CD14-positive monocyte (primary cell): ENCODE measurements at regions not wholly inside any gene's neighbourhood (a gene's known extent, or its start where the extent isn't known, plus 50 kb on each side); places are given as distances from the start of the nearest gene placed in this dataset.

ENCODE experiments used
- DNase-seq, 3 donors: peaks; one replicate each; pipeline ENCODE4 v3.0.0-alpha.2; 2011 to 2022
- H2AFZ ChIP-seq: 2 replicates; pipeline ENCODE4 v1.6.0; 2012; ENCODE audit warnings: mild to moderate bottlenecking, low read depth, low read length, inconsistent platforms; ENCODE audit not compliant: insufficient read depth, poor library complexity, severe bottlenecking
- H3K27ac ChIP-seq, 2 donors: 1 replicate in 1 of 2; 2 replicates in 1 of 2; pipeline ENCODE4 v1.5.1; 2012 to 2013; ENCODE audit warnings: low read length in 2 of 2, control low read depth in 1 of 2, inconsistent platforms in 1 of 2, low read depth in 1 of 2, mild to moderate bottlenecking in 1 of 2
- H3K27me3 ChIP-seq, 2 donors: one replicate each; pipeline versions ENCODE4 v1.6.0 to v1.6.1; 2011 to 2013; ENCODE audit warnings: low read length in 2 of 2; ENCODE audit not compliant: control insufficient read depth in 2 of 2, insufficient read depth in 2 of 2
- H3K36me3 ChIP-seq, 2 donors: replicated peaks in 1 of 2; 1 replicate in 1 of 2; 2 replicates in 1 of 2; pipeline versions ENCODE4 v1.5.1 to v1.6.1; 2012 to 2013; ENCODE audit warnings: low read length in 2 of 2, control low read depth in 1 of 2, inconsistent platforms in 1 of 2, mild to moderate bottlenecking in 1 of 2; ENCODE audit not compliant: insufficient read depth in 2 of 2, control insufficient read depth in 1 of 2
- H3K4me1 ChIP-seq, 2 donors: 1 replicate in 1 of 2; 2 replicates in 1 of 2; pipeline versions ENCODE4 v1.5.1 to v1.6.1; 2012 to 2013; ENCODE audit warnings: low read length in 2 of 2, control low read depth in 1 of 2, inconsistent platforms in 1 of 2, mild to moderate bottlenecking in 1 of 2, moderate library complexity in 1 of 2; ENCODE audit not compliant: insufficient read depth in 2 of 2, control insufficient read depth in 1 of 2
- H3K4me2 ChIP-seq: replicated peaks from 2 replicates; pipeline ENCODE3; 2012; ENCODE audit warnings: low read length, moderate library complexity, mild to moderate bottlenecking; ENCODE audit not compliant: poor library complexity, severe bottlenecking; ENCODE audit errors: extremely low read depth
- H3K4me3 ChIP-seq, 3 experiments: fragments of 200-600 bp in 1 of 3; sonication (generic) in 1 of 3; replicated peaks in 1 of 3; 1 replicate in 2 of 3; 2 replicates in 1 of 3; pipeline ENCODE4 v1.5.1; 2011 to 2013; ENCODE audit warnings: low read length in 3 of 3, mild to moderate bottlenecking in 3 of 3, control low read depth in 2 of 3, low read depth in 2 of 3, inconsistent platforms in 1 of 3, moderate library complexity in 1 of 3
- H3K79me2 ChIP-seq: 2 replicates; pipeline ENCODE4 v1.6.0; 2012; ENCODE audit warnings: mild to moderate bottlenecking, control low read depth, inconsistent platforms, low read length, moderate library complexity; ENCODE audit not compliant: insufficient read depth
- H3K9ac ChIP-seq: 2 replicates; pipeline ENCODE4 v1.6.0; 2017; ENCODE audit warnings: low read length, mild to moderate bottlenecking; ENCODE audit not compliant: insufficient read depth, poor library complexity, severe bottlenecking
- H3K9me3 ChIP-seq, 2 donors: replicated peaks in 1 of 2; 1 replicate in 1 of 2; 2 replicates in 1 of 2; pipeline versions ENCODE4 v1.5.1 to v1.6.1; 2012 to 2013; ENCODE audit warnings: low read length in 2 of 2, control low read depth in 1 of 2; ENCODE audit not compliant: control insufficient read depth in 1 of 2, insufficient read depth in 1 of 2
- H4K20me1 ChIP-seq: 2 replicates; pipeline ENCODE4 v1.6.0; 2012; ENCODE audit warnings: mild to moderate bottlenecking, low read length, control low read depth, moderate library complexity; ENCODE audit not compliant: insufficient read depth
- H3K27ac Mint-ChIP-seq, 7 donors: one replicate each; pipeline ENCODE4 v1.8.0; 2020; ENCODE audit warnings: mild to moderate bottlenecking in 7 of 7, mixed read lengths in 7 of 7, moderate library complexity in 6 of 7, inconsistent platforms in 2 of 7
- H3K27me3 Mint-ChIP-seq, 3 donors: one replicate each; pipeline ENCODE4 v1.8.0; 2021 to 2022; ENCODE audit warnings: low read depth in 3 of 3, mild to moderate bottlenecking in 3 of 3, mixed read lengths in 3 of 3, moderate library complexity in 3 of 3, inconsistent platforms in 1 of 3
- H3K36me3 Mint-ChIP-seq, 2 donors: one replicate each; pipeline ENCODE4 v1.8.0; 2020; ENCODE audit warnings: mixed read lengths in 2 of 2, inconsistent platforms in 1 of 2, mild to moderate bottlenecking in 1 of 2
- H3K4me1 Mint-ChIP-seq: one replicate; pipeline ENCODE4 v1.8.0; 2020; ENCODE audit warnings: mild to moderate bottlenecking, mixed read lengths
- H3K4me3 Mint-ChIP-seq, 2 donors: one replicate each; pipeline ENCODE4 v1.8.0; 2020; ENCODE audit warnings: mild to moderate bottlenecking in 2 of 2, mixed read lengths in 2 of 2, moderate library complexity in 1 of 2
- H3K9me3 Mint-ChIP-seq, 7 donors: one replicate each; pipeline ENCODE4 v1.8.0; 2020 to 2022; ENCODE audit warnings: mixed read lengths in 7 of 7, mild to moderate bottlenecking in 6 of 7, moderate library complexity in 6 of 7, inconsistent platforms in 2 of 7
- CTCF ChIP-seq: fragments of 200-600 bp; IDR thresholded peaks from one replicate; pipeline ENCODE4 v1.8.0; 2022; ENCODE audit warnings: antibody characterized with exemption, mild to moderate bottlenecking
- WGBS: methylation state at CpG from one replicate; pipeline ENCODE4 v1.1.5; 2013; ENCODE audit warnings: missing lambda C conversion rate; ENCODE audit not compliant: insufficient coverage; 5-methylcytosine and 5-hydroxymethylcytosine counted together
- intact Hi-C, 2 donors: fragments of 100-400 bp; cut with micrococcal nuclease; formaldehyde crosslinking; loops; one replicate each; pipeline versions ENCODE4 v1.15.0 to v1.15.1; 2023

GRCh38 chr7:35993113-35993512 lies 159.9 kb upstream of the EEPD1 start:
- Histone ChIP-seq H2AFZ (no peak overlapping the region), H3K9me3 (no peaks in the 10 kb centered on the region), H3K4me2 (no peak overlapping the region), H3K27ac (no peak overlapping the region), H3K4me1 (no peaks in the 10 kb centered on the region), H3K27me3 (no peaks in the 10 kb centered on the region), H3K9ac (no peak overlapping the region), H3K79me2 (no peaks in the 10 kb centered on the region), H3K4me3 (no peak overlapping the region), H4K20me1 (no peaks in the 10 kb centered on the region), H3K36me3 (no peaks in the 10 kb centered on the region)
- no peak for TF ChIP-seq CTCF
- no peak for DNase-seq
- Mint-ChIP-seq H3K4me3 (no peak overlapping the region), H3K4me1 (no peaks in the 10 kb centered on the region), H3K27ac (no peak overlapping the region), H3K36me3 (no peaks in the 10 kb centered on the region), H3K9me3 (no peaks in the 10 kb centered on the region), H3K27me3 (peaks cover 0 to 2% (median 0%) of the 10 kb centered on the region in 3 donors)
- 100% methylated on average over 1 of the region's 2 CpGs for WGBS
- intact Hi-C loops: no loop called here

DNA sequence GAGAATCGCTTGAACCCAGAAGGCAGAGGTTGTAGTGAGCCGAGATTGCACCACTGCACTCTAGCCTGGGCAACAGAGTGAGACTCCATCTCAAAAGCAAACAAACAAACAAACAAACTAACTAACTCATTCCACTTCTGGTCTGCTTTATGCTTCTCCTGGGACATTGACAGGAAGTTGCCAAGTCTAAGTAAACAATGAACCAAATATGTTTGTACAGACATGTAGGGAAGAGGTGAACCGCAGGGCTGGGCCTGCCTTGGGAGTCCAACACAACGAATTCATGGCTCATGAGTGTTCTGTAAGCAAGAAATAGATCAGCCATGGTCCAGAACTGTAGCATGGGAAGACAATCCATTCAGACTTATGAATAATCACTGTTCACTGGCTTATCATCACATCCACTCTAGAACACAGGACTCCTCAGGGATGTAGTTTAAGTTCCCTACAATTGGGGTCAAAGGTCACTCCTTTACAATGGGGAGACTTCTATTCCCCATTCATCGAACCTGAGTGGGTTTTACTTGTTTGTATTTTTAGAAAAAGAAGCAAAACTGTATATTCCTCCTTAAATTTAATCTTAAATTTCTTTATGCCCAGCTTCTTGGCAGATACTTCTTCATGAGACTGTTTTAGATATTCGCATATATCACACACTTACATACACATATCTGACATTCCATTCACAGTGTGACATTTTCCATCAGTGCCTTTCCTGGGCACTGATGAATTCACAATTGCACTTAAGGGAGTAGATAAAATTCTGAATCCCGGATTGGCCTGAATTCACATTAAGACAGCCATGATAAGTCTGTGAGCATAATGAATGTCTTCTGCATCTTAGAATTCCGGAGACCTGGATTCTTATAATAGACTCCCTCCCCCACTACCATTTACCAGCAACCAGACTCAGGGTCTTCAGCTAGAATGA lies 159.1 kb upstream of the EEPD1 start:
- no peaks in the 10 kb centered on the region for H3K36me3 Mint-ChIP-seq

More for the DNA sequence above, 159.1 kb upstream of the EEPD1 start:
- Histone ChIP-seq H3K27ac (no peak overlapping the region), H3K4me1 (no peaks in the 10 kb centered on the region), H3K9ac (no peak overlapping the region), H3K4me2 (no peak overlapping the region), H4K20me1 (no peaks in the 10 kb centered on the region), H2AFZ (no peak overlapping the region), H3K36me3 (no peaks in the 10 kb centered on the region), H3K4me3 (no peak overlapping the region), H3K27me3 (no peaks in the 10 kb centered on the region), H3K79me2 (no peaks in the 10 kb centered on the region), H3K9me3 (no peaks in the 10 kb centered on the region)
- WGBS: 100% methylated on average over 4 of the region's 8 CpGs
- Mint-ChIP-seq H3K4me1 (no peaks in the 10 kb centered on the region), H3K27me3 (peaks cover 0 to 2% (median 0%) of the 10 kb centered on the region in 3 donors), H3K9me3 (peaks cover 0 to 3% (median 0%) of the 10 kb centered on the region in 7 donors), H3K27ac (peak overlapping the region in 1 of 7 donors; percentile 8), H3K4me3 (no peak overlapping the region)
- no peak for DNase-seq
- intact Hi-C loops: no loop called here
- TF ChIP-seq CTCF: no peak
